NB4 (cell line): ENCODE measurements at regions not wholly inside any gene's neighbourhood (a gene's known extent, or its start where the extent isn't known, plus 50 kb on each side); places are given as distances from the start of the nearest gene placed in this dataset.

ENCODE experiments used
- DNase-seq: peaks from one replicate; pipeline ENCODE4 v3.0.0; 2010; ENCODE audit warnings: low read depth
- H3K4me3 ChIP-seq: one replicate; pipeline ENCODE4 v1.5.1; 2011; ENCODE audit warnings: mild to moderate bottlenecking, low read depth, low read length, moderate library complexity
- MYC ChIP-seq: IDR thresholded peaks from 2 replicates; pipeline ENCODE4 v1.6.1; 2011; ENCODE audit warnings: low read depth, low read length
- POLR2A ChIP-seq: IDR thresholded peaks from 2 replicates; pipeline ENCODE4 v1.6.1; 2011; ENCODE audit warnings: mild to moderate bottlenecking; ENCODE audit not compliant: insufficient read length; ENCODE audit errors: extremely low read depth
- TF ChIP-seq, protein P1 (sequence below): IDR thresholded peaks from 2 replicates; pipeline ENCODE4 v1.6.1; 2011; ENCODE audit warnings: low read depth, low read length
- TF ChIP-seq, protein P2 (sequence below): IDR thresholded peaks from one replicate; pipeline ENCODE4 v1.5.1; 2012; ENCODE audit warnings: low read depth, low read length

DNA sequence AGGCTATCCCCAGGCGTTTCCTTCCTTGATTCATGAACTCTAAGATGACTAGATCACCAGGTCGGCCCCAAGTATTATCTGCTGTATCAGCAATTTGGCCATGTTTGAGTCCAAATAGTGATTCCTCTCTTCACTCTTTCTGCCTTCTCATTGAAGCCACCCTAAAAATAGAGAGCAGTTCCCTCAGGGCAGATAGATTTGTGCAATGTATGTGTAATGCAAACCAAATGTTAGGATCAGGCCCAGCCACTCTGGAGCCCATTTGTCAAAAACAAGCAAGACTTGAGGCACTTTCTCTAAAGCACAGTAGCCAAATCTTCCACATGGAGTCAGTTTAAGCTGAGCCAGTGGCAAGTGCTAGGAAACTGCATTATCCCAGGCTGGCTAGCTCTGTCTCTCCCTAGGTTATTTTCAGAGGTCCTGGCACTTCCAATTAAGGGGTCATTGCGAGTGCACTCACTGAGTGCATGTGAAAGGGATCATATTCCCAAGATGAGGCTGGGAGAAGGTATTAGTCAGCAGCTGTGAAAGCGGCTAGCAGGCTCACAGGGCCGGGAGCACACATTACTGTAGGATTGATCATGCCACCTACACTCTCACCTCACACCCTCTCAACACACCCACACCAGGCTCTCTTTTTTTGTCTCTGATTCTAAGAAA is 97.9 kb upstream of the RAB3GAP2 start:
- TF ChIP-seq, protein P1, sequence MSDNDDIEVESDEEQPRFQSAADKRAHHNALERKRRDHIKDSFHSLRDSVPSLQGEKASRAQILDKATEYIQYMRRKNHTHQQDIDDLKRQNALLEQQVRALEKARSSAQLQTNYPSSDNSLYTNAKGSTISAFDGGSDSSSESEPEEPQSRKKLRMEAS = no peak
- TF ChIP-seq POLR2A (no peak), MYC (no peak)
- TF ChIP-seq, protein P2, sequence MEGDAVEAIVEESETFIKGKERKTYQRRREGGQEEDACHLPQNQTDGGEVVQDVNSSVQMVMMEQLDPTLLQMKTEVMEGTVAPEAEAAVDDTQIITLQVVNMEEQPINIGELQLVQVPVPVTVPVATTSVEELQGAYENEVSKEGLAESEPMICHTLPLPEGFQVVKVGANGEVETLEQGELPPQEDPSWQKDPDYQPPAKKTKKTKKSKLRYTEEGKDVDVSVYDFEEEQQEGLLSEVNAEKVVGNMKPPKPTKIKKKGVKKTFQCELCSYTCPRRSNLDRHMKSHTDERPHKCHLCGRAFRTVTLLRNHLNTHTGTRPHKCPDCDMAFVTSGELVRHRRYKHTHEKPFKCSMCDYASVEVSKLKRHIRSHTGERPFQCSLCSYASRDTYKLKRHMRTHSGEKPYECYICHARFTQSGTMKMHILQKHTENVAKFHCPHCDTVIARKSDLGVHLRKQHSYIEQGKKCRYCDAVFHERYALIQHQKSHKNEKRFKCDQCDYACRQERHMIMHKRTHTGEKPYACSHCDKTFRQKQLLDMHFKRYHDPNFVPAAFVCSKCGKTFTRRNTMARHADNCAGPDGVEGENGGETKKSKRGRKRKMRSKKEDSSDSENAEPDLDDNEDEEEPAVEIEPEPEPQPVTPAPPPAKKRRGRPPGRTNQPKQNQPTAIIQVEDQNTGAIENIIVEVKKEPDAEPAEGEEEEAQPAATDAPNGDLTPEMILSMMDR = no peak
- DNase-seq = no peak
- no peak overlapping the region for H3K4me3 ChIP-seq

DNA sequence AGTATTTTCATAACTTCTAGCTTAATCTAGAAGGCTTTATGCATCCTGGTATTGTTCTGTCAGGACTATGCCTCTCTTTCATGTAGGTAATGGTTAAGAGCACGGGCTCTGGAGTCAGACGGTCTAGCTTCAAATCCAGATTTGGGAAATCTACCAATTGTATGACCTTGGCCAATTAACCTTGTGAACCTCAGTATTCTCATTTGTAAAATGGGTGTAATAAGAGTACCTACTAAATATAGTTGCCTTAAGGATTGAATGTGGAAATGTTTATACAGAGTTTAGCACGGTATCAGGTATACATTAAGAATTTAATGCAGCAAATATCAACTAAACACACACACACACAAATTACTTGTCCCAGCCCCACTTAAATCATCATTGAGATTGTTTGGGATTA is 97.3 kb upstream of the RAB3GAP2 start:
- H3K4me3 ChIP-seq = no peak overlapping the region
- TF ChIP-seq, protein P2 = no peak
- TF ChIP-seq, protein P1 = no peak
- TF ChIP-seq POLR2A (no peak), MYC (no peak)

DNA sequence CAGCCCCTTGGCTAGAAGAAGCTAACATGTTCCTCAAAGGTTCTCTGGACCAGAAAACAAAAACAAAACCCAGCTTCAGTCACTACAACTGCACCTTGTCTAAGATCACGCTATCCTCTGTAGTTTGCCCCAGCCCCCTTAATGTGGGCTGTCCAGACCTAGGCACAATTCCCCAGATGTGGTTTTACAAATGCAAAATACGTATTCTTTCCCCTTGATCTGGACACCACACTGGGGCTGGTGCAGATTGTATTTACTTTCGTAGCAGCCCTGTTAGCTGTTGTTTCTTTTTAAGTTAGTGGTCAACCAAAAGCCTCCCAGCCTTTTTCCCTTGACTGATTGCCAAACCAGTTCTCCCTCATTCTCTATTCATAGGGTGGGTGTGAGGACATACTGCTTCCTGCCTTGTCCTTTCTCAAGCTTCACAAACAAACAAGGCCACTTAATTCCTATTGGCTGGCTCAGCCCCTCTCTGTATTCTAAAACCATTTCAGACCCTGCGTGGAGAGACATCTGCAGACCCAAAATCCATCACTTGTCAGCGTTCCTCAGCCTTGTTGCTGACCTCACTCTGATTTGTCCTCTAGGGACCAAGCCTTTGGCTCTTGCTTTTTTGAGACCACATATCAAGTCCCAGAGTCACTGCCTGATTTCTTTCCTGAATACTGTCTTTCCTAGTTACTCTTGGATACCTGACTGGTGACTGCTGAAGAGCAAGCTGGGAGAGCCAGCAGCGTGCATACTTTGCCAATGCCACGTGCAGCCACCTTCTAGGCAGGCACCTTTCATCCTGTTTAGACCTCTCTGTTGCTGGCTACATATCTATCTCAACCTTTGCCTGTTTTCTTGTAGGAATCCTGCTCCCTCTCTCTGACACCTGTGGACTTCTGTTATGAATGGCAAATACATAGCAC is 96.4 kb upstream of the RAB3GAP2 start:
- TF ChIP-seq POLR2A = no peak
- TF ChIP-seq, protein P1 = no peak
- TF ChIP-seq, protein P2 = no peak
- no peak for TF ChIP-seq MYC
- H3K4me3 ChIP-seq = no peak overlapping the region
- no peak for DNase-seq

More for the DNA sequence above, 97.3 kb upstream of the RAB3GAP2 start:
- DNase-seq = no peak

DNA sequence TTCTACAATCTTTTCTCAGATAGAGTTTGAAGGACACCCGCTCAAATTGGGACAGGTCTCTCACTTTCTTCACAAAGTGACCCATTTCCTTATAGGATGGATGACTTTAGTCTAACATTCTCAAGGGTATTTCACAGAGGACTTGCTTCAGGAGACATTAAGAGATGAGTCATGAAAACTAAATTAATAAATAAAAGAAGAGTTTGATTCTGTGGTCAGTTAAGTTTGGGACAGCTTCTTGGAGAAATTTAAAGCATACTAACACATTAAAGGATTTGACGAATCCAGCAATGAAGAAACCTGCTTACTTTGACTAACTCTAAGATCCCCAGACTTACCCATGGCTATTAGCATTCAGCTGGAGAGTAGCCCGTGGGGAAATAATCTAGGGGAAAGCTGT is 95.6 kb upstream of the RAB3GAP2 start:
- no peak for TF ChIP-seq POLR2A
- TF ChIP-seq MYC = no peak
- TF ChIP-seq, protein P1 = no peak
- TF ChIP-seq, protein P2 = no peak
- no peak for DNase-seq
- no peak overlapping the region for H3K4me3 ChIP-seq

DNA sequence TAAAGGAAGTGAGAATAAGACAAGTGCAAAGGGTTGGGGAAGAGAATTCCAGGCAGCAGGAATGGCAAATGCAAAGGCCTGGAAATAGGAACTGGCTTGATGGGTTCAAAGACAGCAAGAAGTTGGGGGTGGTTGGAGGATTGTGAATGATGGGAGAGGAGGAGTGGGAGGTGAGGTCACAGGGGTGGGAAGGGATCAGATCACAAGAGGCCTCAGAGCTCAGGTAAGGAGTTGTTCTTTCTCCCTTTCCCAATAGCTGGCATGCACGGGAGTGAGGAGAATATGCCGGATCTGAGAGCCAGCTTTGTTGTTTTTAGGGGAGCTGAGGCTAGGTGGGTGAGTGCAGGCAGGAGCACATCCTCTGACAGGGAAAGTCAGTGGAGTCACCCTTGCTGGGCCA is 94.0 kb upstream of the RAB3GAP2 start:
- no peak for DNase-seq
- TF ChIP-seq, protein P1 = no peak
- TF ChIP-seq POLR2A (no peak), MYC (no peak)
- TF ChIP-seq, protein P2 = no peak
- H3K4me3 ChIP-seq = no peak overlapping the region
